CD4-positive, alpha-beta memory T cell (primary cell): ENCODE measurements at regions not wholly inside any gene's neighbourhood (a gene's known extent, or its start where the extent isn't known, plus 50 kb on each side); places are given as distances from the start of the nearest gene placed in this dataset.
A peak's percentile ranks its signal among the peaks of the same experiment; 100 is the strongest.

Experiments
- CTCF ChIA-PET: fragments of 350-600 bp; sonication (Branson Sonifier 250); formaldehyde crosslinking; loops from one replicate; lab custom pipeline; 2021; ENCODE audit warnings: inconsistent platforms; ENCODE audit not compliant: partially characterized antibody; lab: Charles Lee
- POLR2A ChIA-PET: fragments of 350-600 bp; sonication (Branson Sonifier 250); formaldehyde crosslinking; loops from one replicate; lab custom pipeline; 2021; ENCODE audit not compliant: partially characterized antibody; lab: Charles Lee
- DNase-seq, 5 donors: peaks; one replicate each; pipeline versions ENCODE4 v3.0.0 to v3.0.0-alpha.2; 2020 to 2022; ENCODE audit warnings: mixed read lengths in 1 of 5
- H3K27ac ChIP-seq: one replicate; pipeline ENCODE4 v1.7.0; 2013; ENCODE audit warnings: low read depth, low read length
- H3K27me3 ChIP-seq: 2 replicates; pipeline ENCODE4 v1.7.0; 2013; ENCODE audit warnings: mild to moderate bottlenecking, low read length, moderate library complexity; ENCODE audit not compliant: insufficient read depth
- H3K36me3 ChIP-seq: 2 replicates; pipeline ENCODE4 v1.7.0; 2013; ENCODE audit warnings: mild to moderate bottlenecking, low read length, moderate library complexity; ENCODE audit not compliant: insufficient read depth
- H3K4me1 ChIP-seq: 2 replicates; pipeline ENCODE4 v1.7.0; 2013; ENCODE audit warnings: mild to moderate bottlenecking, low read length, moderate library complexity; ENCODE audit not compliant: insufficient read depth
- H3K4me3 ChIP-seq, 2 donors: one replicate each; pipeline ENCODE4 v1.7.0; 2013; ENCODE audit warnings: low read length in 2 of 2, mild to moderate bottlenecking in 1 of 2
- H3K9me3 ChIP-seq, 2 donors: one replicate each; pipeline ENCODE4 v1.7.0; 2013; ENCODE audit warnings: low read length in 2 of 2, control low read depth in 1 of 2; ENCODE audit not compliant: control insufficient read depth in 1 of 2
- H3K27ac Mint-ChIP-seq, 7 donors: one replicate each; pipeline ENCODE4 v1.8.0; 2020 to 2021; ENCODE audit warnings: mixed read lengths in 7 of 7, mild to moderate bottlenecking in 6 of 7, inconsistent platforms in 3 of 7, moderate library complexity in 3 of 7
- H3K27me3 Mint-ChIP-seq, 2 donors: one replicate each; pipeline ENCODE4 v1.8.0; 2020 to 2021; ENCODE audit warnings: mixed read lengths in 2 of 2
- H3K36me3 Mint-ChIP-seq, 2 donors: one replicate each; pipeline ENCODE4 v1.8.0; 2020 to 2021; ENCODE audit warnings: mixed read lengths in 2 of 2, inconsistent platforms in 1 of 2, mild to moderate bottlenecking in 1 of 2
- H3K4me1 Mint-ChIP-seq, 4 donors: one replicate each; pipeline ENCODE4 v1.8.0; 2020 to 2021; ENCODE audit warnings: mixed read lengths in 4 of 4, mild to moderate bottlenecking in 1 of 4
- H3K4me3 Mint-ChIP-seq, 8 donors: one replicate each; pipeline ENCODE4 v1.8.0; 2020 to 2021; ENCODE audit warnings: mixed read lengths in 8 of 8, mild to moderate bottlenecking in 7 of 8, moderate library complexity in 6 of 8, inconsistent platforms in 3 of 8
- H3K9me3 Mint-ChIP-seq, 8 donors: one replicate each; pipeline ENCODE4 v1.8.0; 2020 to 2021; ENCODE audit warnings: mixed read lengths in 8 of 8, mild to moderate bottlenecking in 5 of 8, inconsistent platforms in 3 of 8, moderate library complexity in 1 of 8
- intact Hi-C: fragments of 100-400 bp; cut with micrococcal nuclease; formaldehyde crosslinking; loops from one replicate; pipeline ENCODE4 v1.15.1; 2023

DNA sequence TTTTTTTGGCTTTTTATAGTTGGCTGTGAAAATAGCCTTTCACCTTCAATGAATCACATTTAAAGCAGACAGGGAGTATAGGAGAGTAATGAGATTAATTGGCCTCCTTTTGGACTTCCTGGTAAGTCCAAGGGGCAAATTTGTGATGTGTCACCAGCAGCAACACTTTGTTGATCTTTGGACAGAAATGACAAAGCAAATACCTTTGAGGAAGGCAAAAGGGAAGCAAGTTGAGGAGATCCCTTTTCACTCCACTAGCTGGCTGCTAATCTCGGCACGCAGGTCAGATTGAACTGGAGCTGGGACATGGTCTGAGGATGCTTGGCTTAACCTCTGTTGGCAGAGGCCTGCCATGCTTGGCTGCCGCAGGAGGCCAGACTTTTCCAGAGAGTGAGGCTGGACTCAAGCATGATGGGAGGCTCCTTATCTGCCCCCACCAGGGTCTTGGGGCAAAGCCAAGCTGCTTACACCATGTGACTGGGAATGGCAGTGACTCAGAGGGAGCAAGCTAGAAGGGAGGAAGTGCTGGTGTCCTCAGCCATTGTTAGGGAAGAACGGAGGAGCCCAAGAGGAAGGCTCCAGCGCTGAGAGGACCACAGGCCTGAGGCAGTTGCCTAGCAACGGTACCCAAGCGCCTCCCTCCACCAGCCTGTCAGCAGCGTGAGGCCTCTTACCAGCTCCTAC lies 174.5 kb upstream of the MAP1B start:
- ChIA-PET POLR2A (no interaction called here), CTCF (no interaction called here)
- H3K4me1 Mint-ChIP-seq, result no peaks in the 10 kb centered on the region
- no peak for DNase-seq
- no peak overlapping the region for H3K27ac Mint-ChIP-seq
- Histone ChIP-seq H3K27ac (no peak overlapping the region), H3K4me3 (no peak overlapping the region), H3K27me3 (no peaks in the 10 kb centered on the region), H3K9me3 (no peaks in the 10 kb centered on the region), H3K36me3 (no peaks in the 10 kb centered on the region), H3K4me1 (no peaks in the 10 kb centered on the region)
- peaks cover 1 to 12% of the 10 kb centered on the region in 2 donors for H3K27me3 Mint-ChIP-seq
- H3K36me3 Mint-ChIP-seq, result no peaks in the 10 kb centered on the region
- no peak overlapping the region for H3K4me3 Mint-ChIP-seq
- intact Hi-C loops, result no loop called here
- peaks cover 0 to 4% (median under 1%) of the 10 kb centered on the region in 8 donors for H3K9me3 Mint-ChIP-seq

GRCh38 chr5:71934322-71934721 lies 173.0 kb upstream of the MAP1B start:
- Histone ChIP-seq H3K4me1 (no peaks in the 10 kb centered on the region), H3K27ac (no peak overlapping the region), H3K27me3 (no peaks in the 10 kb centered on the region), H3K4me3 (no peak overlapping the region), H3K9me3 (no peaks in the 10 kb centered on the region), H3K36me3 (no peaks in the 10 kb centered on the region)
- POLR2A ChIA-PET, result no interaction called here
- CTCF ChIA-PET, result no interaction called here
- Mint-ChIP-seq H3K9me3 (peaks cover 0 to 5% (median 0%) of the 10 kb centered on the region in 8 donors), H3K36me3 (no peaks in the 10 kb centered on the region), H3K27ac (no peak overlapping the region), H3K4me1 (no peaks in the 10 kb centered on the region), H3K27me3 (peaks cover 1 to 19% of the 10 kb centered on the region in 2 donors), H3K4me3 (no peak overlapping the region)
- DNase-seq, result no peak
- intact Hi-C loops, result no loop called here

- ChIA-PET POLR2A (no interaction called here), CTCF (no interaction called here)
- no peaks in the 10 kb centered on the region for H3K4me1 ChIP-seq
- intact Hi-C loops, result no loop called here
- no peak overlapping the region for H3K27ac ChIP-seq
- no peaks in the 10 kb centered on the region for H3K36me3 ChIP-seq
- no peaks in the 10 kb centered on the region for H3K9me3 ChIP-seq
- Mint-ChIP-seq H3K27me3 (peaks cover 0 to 18% of the 10 kb centered on the region in 2 donors), H3K9me3 (peaks cover 0 to 5% (median 0%) of the 10 kb centered on the region in 8 donors), H3K4me3 (no peak overlapping the region), H3K27ac (peak overlapping the region in 1 of 7 donors; percentile 14), H3K36me3 (no peaks in the 10 kb centered on the region), H3K4me1 (no peaks in the 10 kb centered on the region)
- no peak overlapping the region for H3K4me3 ChIP-seq
- DNase-seq, result no peak
- no peaks in the 10 kb centered on the region for H3K27me3 ChIP-seq
Observed at GRCh38 chr5:71937921-71938698, 169.2 kb upstream of the MAP1B start.

DNA sequence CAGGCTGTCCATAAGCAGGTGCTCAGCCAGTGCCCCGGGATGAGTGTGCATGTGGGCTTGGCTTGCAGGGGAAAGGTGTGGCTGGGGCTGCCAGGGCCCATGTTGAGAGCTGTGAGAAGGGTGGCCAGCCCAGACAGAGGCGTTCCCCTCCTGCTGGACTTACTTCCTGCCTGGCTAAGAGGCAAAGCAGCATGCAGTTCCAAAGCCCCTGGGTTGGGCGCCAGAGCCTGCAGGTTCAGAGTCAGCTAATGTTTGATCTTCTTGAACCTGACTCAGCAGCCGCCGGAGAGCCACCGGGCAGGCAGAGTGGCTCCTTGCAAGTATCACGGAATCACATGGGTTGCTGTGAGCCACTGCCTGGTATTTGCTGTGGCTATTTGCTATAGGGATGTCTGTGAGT lies 168.4 kb upstream of the MAP1B start:
- Histone ChIP-seq H3K9me3 (no peaks in the 10 kb centered on the region), H3K27me3 (no peaks in the 10 kb centered on the region), H3K4me3 (no peak overlapping the region), H3K27ac (no peak overlapping the region), H3K4me1 (no peaks in the 10 kb centered on the region), H3K36me3 (no peaks in the 10 kb centered on the region)
- DNase-seq, result no peak
- peaks cover 0 to 3% (median 0%) of the 10 kb centered on the region in 8 donors for H3K9me3 Mint-ChIP-seq
- H3K4me3 Mint-ChIP-seq, result no peak overlapping the region
- POLR2A ChIA-PET, result no interaction called here
- CTCF ChIA-PET, result no interaction called here
- no peak overlapping the region for H3K27ac Mint-ChIP-seq
- H3K36me3 Mint-ChIP-seq, result no peaks in the 10 kb centered on the region
- H3K4me1 Mint-ChIP-seq, result no peaks in the 10 kb centered on the region
- peaks cover 0 to 18% of the 10 kb centered on the region in 2 donors for H3K27me3 Mint-ChIP-seq
- intact Hi-C loops, result no loop called here

GRCh38 chr5:71939452-71940230 lies 167.6 kb upstream of the MAP1B start:
- H3K4me1 Mint-ChIP-seq, result no peaks in the 10 kb centered on the region
- no peaks in the 10 kb centered on the region for H3K36me3 Mint-ChIP-seq
- Histone ChIP-seq H3K27me3 (no peaks in the 10 kb centered on the region), H3K36me3 (no peaks in the 10 kb centered on the region), H3K4me1 (no peaks in the 10 kb centered on the region), H3K27ac (no peak overlapping the region), H3K4me3 (no peak overlapping the region), H3K9me3 (no peaks in the 10 kb centered on the region)
- DNase-seq, result no peak
- CTCF ChIA-PET, result no interaction called here
- no peak overlapping the region for H3K27ac Mint-ChIP-seq
- H3K27me3 Mint-ChIP-seq, result peaks cover 0 to 18% of the 10 kb centered on the region in 2 donors
- peaks cover 0 to 4% (median 0%) of the 10 kb centered on the region in 8 donors for H3K9me3 Mint-ChIP-seq
- H3K4me3 Mint-ChIP-seq, result no peak overlapping the region
- POLR2A ChIA-PET, result no interaction called here
- intact Hi-C loops, result no loop called here

DNA sequence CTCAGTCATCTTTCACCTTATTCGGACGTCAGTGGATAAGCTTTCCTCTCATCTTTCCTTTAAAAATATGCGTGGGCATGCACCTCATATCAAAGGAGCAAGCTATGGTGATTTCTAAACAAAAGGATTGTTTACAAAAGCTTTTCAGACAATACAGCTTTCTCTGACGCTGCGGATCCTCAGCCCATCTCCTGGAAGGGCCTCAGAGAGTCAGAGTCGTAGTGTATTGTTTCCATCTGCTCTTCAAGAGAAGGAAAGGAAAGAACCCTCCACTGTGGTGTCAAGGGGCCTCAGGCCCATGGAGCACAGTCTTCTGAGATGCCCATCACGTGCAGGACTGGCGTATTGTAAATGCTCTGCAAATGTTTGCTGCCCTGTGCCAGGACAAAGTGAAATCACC lies 163.4 kb upstream of the MAP1B start:
- Mint-ChIP-seq H3K4me1 (no peaks in the 10 kb centered on the region), H3K27me3 (peaks cover 0 to 8% of the 10 kb centered on the region in 2 donors), H3K27ac (no peak overlapping the region), H3K9me3 (peaks cover 0 to 8% (median under 1%) of the 10 kb centered on the region in 8 donors), H3K4me3 (no peak overlapping the region), H3K36me3 (no peaks in the 10 kb centered on the region)
- Histone ChIP-seq H3K27me3 (no peaks in the 10 kb centered on the region), H3K4me1 (no peaks in the 10 kb centered on the region), H3K27ac (no peak overlapping the region), H3K9me3 (no peaks in the 10 kb centered on the region), H3K36me3 (no peaks in the 10 kb centered on the region), H3K4me3 (no peak overlapping the region)
- CTCF ChIA-PET, result no interaction called here
- intact Hi-C loops, result no loop called here
- POLR2A ChIA-PET, result no interaction called here
- DNase-seq, result no peak

- H3K27me3 ChIP-seq, result no peaks in the 10 kb centered on the region
- H3K4me1 Mint-ChIP-seq, result no peaks in the 10 kb centered on the region
- no peaks in the 10 kb centered on the region for H3K36me3 Mint-ChIP-seq
- H3K4me3 Mint-ChIP-seq, result no peak overlapping the region
- no peak overlapping the region for H3K4me3 ChIP-seq
- H3K9me3 Mint-ChIP-seq, result peaks cover 0 to 11% (median 4%) of the 10 kb centered on the region in 8 donors
- no peaks in the 10 kb centered on the region for H3K36me3 ChIP-seq
- POLR2A ChIA-PET, result no interaction called here
- CTCF ChIA-PET, result no interaction called here
- no peak overlapping the region for H3K27ac ChIP-seq
- H3K4me1 ChIP-seq, result no peaks in the 10 kb centered on the region
- H3K9me3 ChIP-seq, result no peaks in the 10 kb centered on the region
- peaks cover 0 to 9% of the 10 kb centered on the region in 2 donors for H3K27me3 Mint-ChIP-seq
- no peak for DNase-seq
- peak overlapping the region in 1 of 7 donors; percentile 17 for H3K27ac Mint-ChIP-seq
- intact Hi-C loops, result no loop called here
Observed at GRCh38 chr5:71945436-71945835, 161.8 kb upstream of the MAP1B start.
